CD14-positive monocyte (primary cell): ENCODE measurements at regions not wholly inside any gene's neighbourhood (a gene's known extent, or its start where the extent isn't known, plus 50 kb on each side); places are given as distances from the start of the nearest gene placed in this dataset.

Experiments
- DNase-seq, 3 donors: peaks; one replicate each; pipeline ENCODE4 v3.0.0-alpha.2; 2011 to 2022
- H2AFZ ChIP-seq: 2 replicates; pipeline ENCODE4 v1.6.0; 2012; ENCODE audit warnings: mild to moderate bottlenecking, low read depth, low read length, inconsistent platforms; ENCODE audit not compliant: insufficient read depth, poor library complexity, severe bottlenecking
- H3K27ac ChIP-seq, 2 donors: 1 replicate in 1 of 2; 2 replicates in 1 of 2; pipeline ENCODE4 v1.5.1; 2012 to 2013; ENCODE audit warnings: low read length in 2 of 2, control low read depth in 1 of 2, inconsistent platforms in 1 of 2, low read depth in 1 of 2, mild to moderate bottlenecking in 1 of 2
- H3K27me3 ChIP-seq, 2 donors: one replicate each; pipeline versions ENCODE4 v1.6.0 to v1.6.1; 2011 to 2013; ENCODE audit warnings: low read length in 2 of 2; ENCODE audit not compliant: control insufficient read depth in 2 of 2, insufficient read depth in 2 of 2
- H3K36me3 ChIP-seq, 2 donors: replicated peaks in 1 of 2; 1 replicate in 1 of 2; 2 replicates in 1 of 2; pipeline versions ENCODE4 v1.5.1 to v1.6.1; 2012 to 2013; ENCODE audit warnings: low read length in 2 of 2, control low read depth in 1 of 2, inconsistent platforms in 1 of 2, mild to moderate bottlenecking in 1 of 2; ENCODE audit not compliant: insufficient read depth in 2 of 2, control insufficient read depth in 1 of 2
- H3K4me1 ChIP-seq, 2 donors: 1 replicate in 1 of 2; 2 replicates in 1 of 2; pipeline versions ENCODE4 v1.5.1 to v1.6.1; 2012 to 2013; ENCODE audit warnings: low read length in 2 of 2, control low read depth in 1 of 2, inconsistent platforms in 1 of 2, mild to moderate bottlenecking in 1 of 2, moderate library complexity in 1 of 2; ENCODE audit not compliant: insufficient read depth in 2 of 2, control insufficient read depth in 1 of 2
- H3K4me2 ChIP-seq: replicated peaks from 2 replicates; pipeline ENCODE3; 2012; ENCODE audit warnings: low read length, moderate library complexity, mild to moderate bottlenecking; ENCODE audit not compliant: poor library complexity, severe bottlenecking; ENCODE audit errors: extremely low read depth
- H3K4me3 ChIP-seq, 3 experiments: fragments of 200-600 bp in 1 of 3; sonication (generic) in 1 of 3; replicated peaks in 1 of 3; 1 replicate in 2 of 3; 2 replicates in 1 of 3; pipeline ENCODE4 v1.5.1; 2011 to 2013; ENCODE audit warnings: low read length in 3 of 3, mild to moderate bottlenecking in 3 of 3, control low read depth in 2 of 3, low read depth in 2 of 3, inconsistent platforms in 1 of 3, moderate library complexity in 1 of 3
- H3K79me2 ChIP-seq: 2 replicates; pipeline ENCODE4 v1.6.0; 2012; ENCODE audit warnings: mild to moderate bottlenecking, control low read depth, inconsistent platforms, low read length, moderate library complexity; ENCODE audit not compliant: insufficient read depth
- H3K9ac ChIP-seq: 2 replicates; pipeline ENCODE4 v1.6.0; 2017; ENCODE audit warnings: low read length, mild to moderate bottlenecking; ENCODE audit not compliant: insufficient read depth, poor library complexity, severe bottlenecking
- H3K9me3 ChIP-seq, 2 donors: replicated peaks in 1 of 2; 1 replicate in 1 of 2; 2 replicates in 1 of 2; pipeline versions ENCODE4 v1.5.1 to v1.6.1; 2012 to 2013; ENCODE audit warnings: low read length in 2 of 2, control low read depth in 1 of 2; ENCODE audit not compliant: control insufficient read depth in 1 of 2, insufficient read depth in 1 of 2
- H4K20me1 ChIP-seq: 2 replicates; pipeline ENCODE4 v1.6.0; 2012; ENCODE audit warnings: mild to moderate bottlenecking, low read length, control low read depth, moderate library complexity; ENCODE audit not compliant: insufficient read depth
- H3K27ac Mint-ChIP-seq, 7 donors: one replicate each; pipeline ENCODE4 v1.8.0; 2020; ENCODE audit warnings: mild to moderate bottlenecking in 7 of 7, mixed read lengths in 7 of 7, moderate library complexity in 6 of 7, inconsistent platforms in 2 of 7
- H3K27me3 Mint-ChIP-seq, 3 donors: one replicate each; pipeline ENCODE4 v1.8.0; 2021 to 2022; ENCODE audit warnings: low read depth in 3 of 3, mild to moderate bottlenecking in 3 of 3, mixed read lengths in 3 of 3, moderate library complexity in 3 of 3, inconsistent platforms in 1 of 3
- H3K36me3 Mint-ChIP-seq, 2 donors: one replicate each; pipeline ENCODE4 v1.8.0; 2020; ENCODE audit warnings: mixed read lengths in 2 of 2, inconsistent platforms in 1 of 2, mild to moderate bottlenecking in 1 of 2
- H3K4me1 Mint-ChIP-seq: one replicate; pipeline ENCODE4 v1.8.0; 2020; ENCODE audit warnings: mild to moderate bottlenecking, mixed read lengths
- H3K4me3 Mint-ChIP-seq, 2 donors: one replicate each; pipeline ENCODE4 v1.8.0; 2020; ENCODE audit warnings: mild to moderate bottlenecking in 2 of 2, mixed read lengths in 2 of 2, moderate library complexity in 1 of 2
- H3K9me3 Mint-ChIP-seq, 7 donors: one replicate each; pipeline ENCODE4 v1.8.0; 2020 to 2022; ENCODE audit warnings: mixed read lengths in 7 of 7, mild to moderate bottlenecking in 6 of 7, moderate library complexity in 6 of 7, inconsistent platforms in 2 of 7
- CTCF ChIP-seq: fragments of 200-600 bp; IDR thresholded peaks from one replicate; pipeline ENCODE4 v1.8.0; 2022; ENCODE audit warnings: antibody characterized with exemption, mild to moderate bottlenecking
- WGBS: methylation state at CpG from one replicate; pipeline ENCODE4 v1.1.5; 2013; ENCODE audit warnings: missing lambda C conversion rate; ENCODE audit not compliant: insufficient coverage; 5-methylcytosine and 5-hydroxymethylcytosine counted together
- intact Hi-C, 2 donors: fragments of 100-400 bp; cut with micrococcal nuclease; formaldehyde crosslinking; loops; one replicate each; pipeline versions ENCODE4 v1.15.0 to v1.15.1; 2023

- no peak overlapping the region for H3K9ac ChIP-seq
- intact Hi-C loops = no loop called here
- no peak overlapping the region for H3K4me2 ChIP-seq
- H3K79me2 ChIP-seq = no peaks in the 10 kb centered on the region
- 57% methylated on average over 2 of the region's 4 CpGs for WGBS
- TF ChIP-seq CTCF = no peak
- no peak overlapping the region for H2AFZ ChIP-seq
- Mint-ChIP-seq H3K27ac (no peak overlapping the region), H3K9me3 (peaks cover 0 to 12% (median 8%) of the 10 kb centered on the region in 7 donors), H3K4me1 (no peaks in the 10 kb centered on the region), H3K4me3 (no peak overlapping the region), H3K36me3 (no peaks in the 10 kb centered on the region), H3K27me3 (peaks cover 2 to 4% (median 3%) of the 10 kb centered on the region in 3 donors)
- no peak overlapping the region for H3K4me3 ChIP-seq
- no peaks in the 10 kb centered on the region for H4K20me1 ChIP-seq
- H3K4me1 ChIP-seq = no peaks in the 10 kb centered on the region
- H3K27me3 ChIP-seq = no peaks in the 10 kb centered on the region
- H3K36me3 ChIP-seq = no peaks in the 10 kb centered on the region
- no peak overlapping the region for H3K27ac ChIP-seq
- peaks cover 9 to 18% of the 10 kb centered on the region in 2 donors for H3K9me3 ChIP-seq
- DNase-seq = no peak
Measured at GRCh38 chr12:13428538-13429265, 232.2 kb downstream of the EMP1 start.

- no peak overlapping the region for H2AFZ ChIP-seq
- no peak overlapping the region for H3K4me2 ChIP-seq
- H3K4me3 ChIP-seq = no peak overlapping the region
- no CpG with 5 or more reads among the region's 3 CpGs for WGBS
- no peak for TF ChIP-seq CTCF
- no peaks in the 10 kb centered on the region for H3K4me1 ChIP-seq
- DNase-seq = no peak
- H3K36me3 Mint-ChIP-seq = no peaks in the 10 kb centered on the region
- no peaks in the 10 kb centered on the region for H4K20me1 ChIP-seq
- intact Hi-C loops = no loop called here
- peaks cover 2 to 4% (median 3%) of the 10 kb centered on the region in 3 donors for H3K27me3 Mint-ChIP-seq
- peaks cover 9 to 18% of the 10 kb centered on the region in 2 donors for H3K9me3 ChIP-seq
- H3K79me2 ChIP-seq = no peaks in the 10 kb centered on the region
- H3K27ac Mint-ChIP-seq = no peak overlapping the region
- H3K27ac ChIP-seq = no peak overlapping the region
- no peaks in the 10 kb centered on the region for H3K4me1 Mint-ChIP-seq
- no peak overlapping the region for H3K4me3 Mint-ChIP-seq
- no peak overlapping the region for H3K9ac ChIP-seq
- no peaks in the 10 kb centered on the region for H3K27me3 ChIP-seq
- peaks cover 0 to 11% (median 8%) of the 10 kb centered on the region in 7 donors for H3K9me3 Mint-ChIP-seq
- no peaks in the 10 kb centered on the region for H3K36me3 ChIP-seq
Measured at GRCh38 chr12:13425766-13426165, 229.2 kb downstream of the EMP1 start.
